Large intestine (tissue), 3 donors: ENCODE measurements at regions not wholly inside any gene's neighbourhood (a gene's known extent, or its start where the extent isn't known, plus 50 kb on each side); places are given as distances from the start of the nearest gene placed in this dataset.
"Not testable (repeated sequence)": the region's sequence is repeated elsewhere in the genome, so short reads cannot be mapped to it uniquely, and the experiment has no call there.

Source experiments
- DNase-seq, 2 donors: peaks; one replicate each; pipeline versions ENCODE4 v3.0.0 to v3.0.0-alpha.2; 2013
- H3K27ac ChIP-seq: one replicate; pipeline ENCODE4 v1.5.1; 2013; ENCODE audit warnings: low read length
- H3K27me3 ChIP-seq: 2 replicates; pipeline ENCODE4 v1.6.1; 2013; ENCODE audit warnings: low read length; ENCODE audit not compliant: control insufficient read depth, insufficient read depth
- H3K36me3 ChIP-seq: 2 replicates; pipeline ENCODE4 v1.6.1; 2013; ENCODE audit warnings: low read length; ENCODE audit not compliant: control insufficient read depth, insufficient read depth
- H3K4me1 ChIP-seq: one replicate; pipeline ENCODE4 v1.6.1; 2013; ENCODE audit warnings: low read length; ENCODE audit not compliant: control insufficient read depth, insufficient read depth
- H3K4me3 ChIP-seq: one replicate; pipeline ENCODE4 v1.5.1; 2013; ENCODE audit warnings: low read length
- H3K9me3 ChIP-seq: one replicate; pipeline ENCODE4 v1.6.1; 2013; ENCODE audit warnings: mild to moderate bottlenecking, low read depth, low read length, moderate library complexity; ENCODE audit not compliant: control insufficient read depth
- WGBS: methylation state at CpG from one replicate; pipeline ENCODE4 v1.1.5; 2013; ENCODE audit warnings: low lambda C conversion rate; ENCODE audit not compliant: insufficient coverage; 5-methylcytosine and 5-hydroxymethylcytosine counted together

DNA sequence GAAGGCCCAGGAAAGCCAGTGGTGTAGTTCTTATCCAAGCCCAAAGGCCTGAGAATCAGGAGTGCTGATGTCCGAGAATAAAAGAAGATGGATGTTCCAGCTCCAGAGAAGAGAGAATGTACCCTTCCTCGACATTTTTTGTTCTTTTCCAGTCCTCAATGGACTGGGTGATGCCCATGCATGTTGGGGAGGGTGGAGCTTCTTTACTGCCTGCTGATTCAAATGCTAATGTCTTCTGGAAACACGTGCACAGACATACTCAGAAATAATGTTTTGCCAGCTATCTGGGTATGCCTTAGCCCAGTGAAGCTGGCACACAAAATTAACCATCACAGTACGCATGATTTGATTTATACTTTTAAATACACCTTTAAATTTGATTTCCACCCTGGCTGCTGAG is 61.5 kb upstream of the FOXE1 start:
- H3K4me3 ChIP-seq: no peak overlapping the region
- no peaks in the 10 kb centered on the region for H3K27me3 ChIP-seq
- DNase-seq: no peak
- H3K27ac ChIP-seq: no peak overlapping the region
- H3K9me3 ChIP-seq: peaks cover 10% of the 10 kb centered on the region
- H3K4me1 ChIP-seq: peaks cover 12% of the 10 kb centered on the region
- H3K36me3 ChIP-seq: no peaks in the 10 kb centered on the region
- no CpG with 5 or more reads among the region's 4 CpGs for WGBS

DNA sequence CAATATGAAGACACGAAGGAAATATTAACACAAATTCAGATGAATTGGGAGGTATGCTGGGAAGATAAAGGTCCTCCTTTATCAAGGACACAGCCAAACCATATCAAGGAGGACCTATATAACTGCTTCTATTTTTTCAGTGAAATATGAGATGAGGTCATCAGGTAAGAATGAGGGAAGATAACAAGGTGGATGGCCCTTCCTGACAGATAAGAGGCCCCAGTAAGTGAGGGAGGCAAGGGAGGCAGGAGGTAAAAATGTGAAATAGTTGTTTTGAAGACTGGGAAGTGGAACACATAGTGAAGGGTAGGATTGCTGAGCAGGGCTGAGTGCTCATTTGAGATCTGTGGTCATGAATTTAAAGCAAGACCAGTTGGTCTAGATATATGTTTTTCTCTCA is 60.0 kb upstream of the FOXE1 start:
- peak; percentile 28 to 74 for DNase-seq

DNA sequence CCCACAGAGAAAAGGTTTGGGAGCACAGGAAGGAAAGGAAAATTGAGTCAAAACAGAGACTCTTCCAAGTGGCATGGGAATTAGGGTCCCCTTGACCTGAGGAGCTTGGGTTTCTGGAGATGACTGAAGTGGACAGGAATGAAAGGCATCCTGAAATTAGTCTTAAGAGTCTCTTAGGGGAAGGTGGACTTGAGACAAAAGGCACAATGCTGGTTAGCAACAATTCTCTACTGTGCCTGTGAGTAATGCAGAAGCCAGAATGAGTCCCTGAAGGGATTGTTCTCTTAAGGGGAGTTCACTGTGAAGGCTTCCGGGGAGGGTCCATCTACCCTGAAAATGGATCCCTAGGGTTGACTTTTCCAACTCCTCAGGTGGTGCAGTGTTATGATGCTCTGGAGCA is 58.4 kb upstream of the FOXE1 start:
- Histone ChIP-seq H3K27ac (no peak overlapping the region), H3K9me3 (peaks cover 10% of the 10 kb centered on the region), H3K27me3 (no peaks in the 10 kb centered on the region), H3K4me3 (no peak overlapping the region), H3K4me1 (peaks cover 12% of the 10 kb centered on the region), H3K36me3 (no peaks in the 10 kb centered on the region)
- DNase-seq: no peak
- WGBS: no CpG with 5 or more reads among the region's 1 CpG

More for the DNA sequence above, 60.0 kb upstream of the FOXE1 start:
- WGBS: 13% methylated on average over 1 of the region's 1 CpG
- Histone ChIP-seq H3K4me1 (peaks cover 12% of the 10 kb centered on the region), H3K27ac (peak overlapping the region; percentile 45), H3K9me3 (peaks cover 10% of the 10 kb centered on the region), H3K4me3 (no peak overlapping the region), H3K36me3 (no peaks in the 10 kb centered on the region), H3K27me3 (no peaks in the 10 kb centered on the region)

DNA sequence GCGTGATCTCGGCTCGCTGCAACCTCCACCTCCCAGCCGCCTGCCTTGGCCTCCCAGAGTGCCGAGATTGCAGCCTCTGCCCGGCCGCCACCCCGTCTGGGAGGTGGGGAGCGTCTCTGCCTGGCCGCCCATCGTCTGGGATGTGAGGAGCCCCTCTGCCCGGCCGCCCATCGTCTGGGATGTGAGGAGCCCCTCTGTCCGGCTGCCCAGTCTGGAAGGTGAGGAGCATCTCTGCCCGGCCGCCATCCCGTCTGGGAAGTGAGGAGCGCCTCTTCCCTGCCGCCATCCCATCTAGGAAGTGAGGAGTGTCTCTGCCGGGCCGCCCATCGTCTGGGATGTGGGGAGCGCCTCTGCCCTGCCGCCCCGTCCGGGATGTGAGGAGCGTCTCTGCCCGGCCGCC is 56.9 kb upstream of the FOXE1 start:
- not testable (repeated sequence) for H3K27ac ChIP-seq, DNase-seq, H3K36me3 ChIP-seq, H3K4me3 ChIP-seq, H3K27me3 ChIP-seq
- peaks cover 12% of the 10 kb centered on the region for H3K4me1 ChIP-seq
- H3K9me3 ChIP-seq: peaks cover 10% of the 10 kb centered on the region
- no CpG with 5 or more reads among the region's 30 CpGs for WGBS

DNA sequence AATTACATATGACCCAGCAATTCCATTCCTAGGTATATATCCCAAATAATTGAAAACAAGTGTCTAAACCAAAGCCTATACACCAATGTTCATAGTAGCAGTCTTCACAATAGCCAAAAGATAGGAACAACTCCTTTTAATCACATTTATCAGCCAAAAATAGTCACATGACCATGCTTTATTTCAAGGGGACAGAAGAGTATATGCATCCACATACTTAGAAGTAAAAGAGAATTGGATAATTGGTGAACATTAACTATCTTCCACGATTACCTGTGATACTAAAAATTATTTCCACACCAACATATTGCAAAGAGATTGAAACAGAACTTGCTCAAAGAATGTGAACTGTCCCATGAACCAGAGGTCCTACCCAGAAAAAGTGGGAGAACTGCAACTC is 51.8 kb upstream of the FOXE1 start:
- Histone ChIP-seq H3K9me3 (peaks cover 4% of the 10 kb centered on the region), H3K27me3 (peaks cover 6% of the 10 kb centered on the region), H3K4me3 (no peak overlapping the region), H3K36me3 (no peaks in the 10 kb centered on the region), H3K27ac (no peak overlapping the region), H3K4me1 (no peaks in the 10 kb centered on the region)
- no peak for DNase-seq
- no CpG with 5 or more reads among the region's 1 CpG for WGBS

DNA sequence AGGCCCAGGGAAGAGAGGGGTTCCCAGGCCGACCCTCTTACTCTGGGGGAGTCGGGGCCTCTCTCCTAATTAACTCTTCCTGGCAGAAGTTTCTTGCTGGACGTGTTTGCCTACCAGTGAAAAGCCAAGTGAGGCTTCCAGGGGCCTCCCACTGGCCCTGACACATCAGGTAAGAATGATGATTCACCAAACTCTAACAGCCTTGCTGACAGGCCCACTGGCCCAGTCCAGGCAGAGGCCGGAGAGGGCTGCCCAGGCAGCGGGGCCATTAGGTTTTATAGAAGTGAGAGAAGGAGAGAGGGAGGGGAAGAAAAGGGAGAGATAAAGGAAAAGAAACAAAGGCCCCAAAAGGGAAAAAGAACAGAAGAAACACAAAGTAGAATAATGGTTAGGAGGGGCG is 50.8 kb upstream of the FOXE1 start:
- peak; percentile 38 to 52 for DNase-seq
- 93% methylated on average over 3 of the region's 6 CpGs for WGBS
- Histone ChIP-seq H3K27me3 (peaks cover 6% of the 10 kb centered on the region), H3K27ac (peak overlapping the region; percentile 64), H3K9me3 (no peaks in the 10 kb centered on the region), H3K4me3 (no peak overlapping the region), H3K4me1 (no peaks in the 10 kb centered on the region), H3K36me3 (no peaks in the 10 kb centered on the region)

DNA sequence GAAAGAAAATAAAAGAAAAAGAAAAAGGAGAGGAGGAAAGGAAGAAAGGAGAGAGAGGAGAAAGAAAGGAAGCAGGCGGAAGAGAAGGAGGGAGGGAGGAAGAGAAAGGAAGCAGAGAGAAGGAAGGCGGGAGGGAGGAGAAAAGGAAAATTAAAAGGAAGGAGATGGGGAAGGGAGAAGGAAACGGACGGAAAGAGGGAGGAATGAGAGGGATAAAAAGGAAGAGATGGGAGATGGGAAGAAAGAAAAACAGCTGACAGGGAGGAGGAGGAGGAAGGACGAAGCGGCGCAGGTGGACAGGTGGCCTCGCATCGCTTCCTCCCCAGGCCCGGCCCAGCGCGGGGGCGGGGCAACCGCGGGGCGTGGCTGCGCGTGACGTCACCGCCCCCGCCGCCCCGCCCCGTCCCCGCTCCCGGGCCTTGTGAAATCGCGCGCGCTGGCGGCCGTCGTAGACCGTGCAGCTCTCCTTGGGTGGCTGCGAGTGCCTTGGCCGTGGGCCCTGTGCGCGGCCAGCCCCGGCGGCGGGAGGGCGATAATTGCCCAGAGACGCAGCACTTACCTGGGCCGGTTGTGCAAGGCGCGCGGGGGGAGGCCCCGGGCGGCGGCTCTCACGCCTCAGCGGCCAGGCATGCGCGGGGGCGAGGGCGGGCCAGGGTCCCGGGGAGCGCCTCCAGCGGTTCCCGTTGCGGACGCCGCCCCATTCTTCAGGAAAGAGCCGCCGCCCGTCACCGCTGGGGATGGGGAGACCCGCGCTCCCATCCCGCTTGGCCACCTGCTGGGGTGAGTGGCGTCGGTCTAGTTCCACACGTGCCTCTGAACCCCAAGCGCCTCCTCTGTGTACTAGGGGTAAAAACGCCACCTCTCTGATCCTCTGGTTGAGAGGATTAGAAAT is 49.6 kb upstream of the FOXE1 start:
- H3K4me1 ChIP-seq: no peaks in the 10 kb centered on the region
- WGBS: 9% methylated on average over 4 of the region's 75 CpGs
- H3K36me3 ChIP-seq: no peaks in the 10 kb centered on the region
- H3K27me3 ChIP-seq: peaks cover 9% of the 10 kb centered on the region
- H3K9me3 ChIP-seq: no peaks in the 10 kb centered on the region
- peak overlapping the region; percentile 72 for H3K27ac ChIP-seq
- peak; percentile 77 to 92 for DNase-seq
- H3K4me3 ChIP-seq: peak overlapping the region; percentile 38
